HepG2 (cell line): ENCODE measurements at regions not wholly inside any gene's neighbourhood (a gene's known extent, or its start where the extent isn't known, plus 50 kb on each side); places are given as distances from the start of the nearest gene placed in this dataset.

Source experiments
- CHD4 ChIP-seq: fragments of 200-600 bp; sonication (generic); IDR thresholded peaks from 2 replicates; pipeline ENCODE4 v1.7.0; 2017; ENCODE audit warnings: mild to moderate bottlenecking, low read length, borderline replicate concordance
- ESRRA ChIP-seq: sonication (generic); formaldehyde crosslinking; IDR thresholded peaks from 2 replicates; pipeline ENCODE4 v1.5.1; 2020; ENCODE audit warnings: mild to moderate bottlenecking, low read depth, missing genetic modification reagents
- GATAD2A ChIP-seq: IDR thresholded peaks from 2 replicates; pipeline ENCODE4 v1.6.1; 2016
- HOMEZ ChIP-seq: IDR thresholded peaks from 2 replicates; pipeline ENCODE4 v1.6.1; 2016; ENCODE audit warnings: low read depth
- IRF9 ChIP-seq: sonication (generic); formaldehyde crosslinking; IDR thresholded peaks from 2 replicates; pipeline ENCODE4 v1.8.0; 2022; ENCODE audit warnings: missing genetic modification reagents, mild to moderate bottlenecking, borderline replicate concordance
- RARA ChIP-seq: IDR thresholded peaks from 2 replicates; pipeline ENCODE4 v1.6.1; 2016; ENCODE audit warnings: missing genetic modification reagents, missing compliant biosample characterization
- RBFOX2 ChIP-seq: fragments of 200-400 bp; formaldehyde crosslinking; IDR thresholded peaks from 2 replicates; pipeline ENCODE4 v1.6.1; 2017; ENCODE audit warnings: low read depth, mild to moderate bottlenecking, low read length
- SKI ChIP-seq: fragments of 450-650 bp; IDR thresholded peaks from one replicate; pipeline ENCODE4 v1.6.1; 2018; ENCODE audit warnings: mild to moderate bottlenecking; ENCODE audit not compliant: partially characterized antibody
- SMAD3 ChIP-seq: sonication (generic); formaldehyde crosslinking; IDR thresholded peaks from 2 replicates; pipeline ENCODE4 v1.4.0; 2020; ENCODE audit warnings: missing genetic modification reagents
- ZBTB37 ChIP-seq: sonication (generic); formaldehyde crosslinking; IDR thresholded peaks from 2 replicates; pipeline ENCODE4 v1.4.0; 2020; ENCODE audit warnings: mild to moderate bottlenecking, missing genetic modification reagents
- ZGPAT ChIP-seq: IDR thresholded peaks from 2 replicates; pipeline ENCODE4 v1.6.1; 2016; ENCODE audit warnings: mild to moderate bottlenecking
- ZNF776 ChIP-seq: sonication (generic); formaldehyde crosslinking; IDR thresholded peaks from 2 replicates; pipeline ENCODE4 v1.4.0; 2020; ENCODE audit warnings: mild to moderate bottlenecking, missing genetic modification reagents
- ZNF790 ChIP-seq: sonication (generic); formaldehyde crosslinking; IDR thresholded peaks from 2 replicates; pipeline ENCODE4 v1.8.0; 2022; ENCODE audit warnings: missing genetic modification reagents, mild to moderate bottlenecking, borderline replicate concordance
- TF ChIP-seq, protein P1 (sequence below): IDR thresholded peaks from 2 replicates; pipeline ENCODE4 v1.6.1; 2016; ENCODE audit warnings: low read depth, borderline replicate concordance
- TF ChIP-seq, protein P2 (sequence below): sonication (generic); formaldehyde crosslinking; IDR thresholded peaks from 2 replicates; pipeline ENCODE4; 2020; ENCODE audit warnings: missing genetic modification reagents, mild to moderate bottlenecking, borderline replicate concordance
- TF ChIP-seq, protein P3 (sequence below): sonication (generic); formaldehyde crosslinking; conservative IDR thresholded peaks from 2 replicates; pipeline ENCODE4 v1.4.0; 2020; ENCODE audit warnings: mild to moderate bottlenecking, missing genetic modification reagents, moderate library complexity

DNA sequence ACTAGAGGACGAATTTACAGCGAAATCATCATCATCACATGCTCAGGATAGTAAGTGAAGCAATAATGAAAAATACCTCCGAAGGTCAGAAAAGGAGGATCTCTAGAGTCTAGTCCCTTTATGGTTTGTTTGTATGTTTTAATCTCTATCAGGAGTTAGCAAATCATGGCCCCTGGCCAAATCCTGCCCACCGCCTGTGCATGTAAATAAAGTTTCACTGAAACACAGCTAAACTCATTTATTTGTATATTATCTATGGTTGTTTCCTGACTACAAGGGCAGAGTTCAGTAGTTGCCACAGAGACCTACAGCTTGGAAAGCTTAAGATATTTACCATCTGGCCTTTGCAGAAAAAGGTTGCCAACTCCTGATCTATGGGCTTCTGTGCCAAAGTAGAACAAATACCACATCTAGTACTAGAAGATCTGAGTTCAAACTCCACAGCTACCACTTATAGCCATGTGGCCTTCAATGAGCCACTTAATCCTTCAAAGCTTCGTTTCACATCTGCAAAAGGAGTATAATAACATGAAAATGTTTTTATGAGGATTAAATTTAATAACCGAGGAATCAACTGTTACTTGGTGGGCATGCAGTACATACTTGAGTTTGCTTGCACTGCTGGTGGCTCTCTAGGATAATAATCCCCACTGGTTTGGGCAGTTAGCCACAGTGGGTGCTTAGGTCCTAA is 94.0 kb upstream of the KIF26B start (continued):
- TF ChIP-seq IRF9 (no peak), CHD4 (peak; percentile 87; the same call in 1 of the 2 replicates), RBFOX2 (peak; percentile 21; the same call in 1 of the 2 replicates), SKI (peak; percentile 52), SMAD3 (0 out of 2 replicates have a peak, but pooled peaks have one; percentile 54), ZGPAT (CRISPR knock-in tag) (peak; percentile 75), ESRRA (CRISPR knock-in tag) (0 out of 2 replicates have a peak, but pooled peaks have one; percentile 58), ZNF790 (CRISPR knock-in tag) (no peak), ZNF776 (CRISPR knock-in tag) (no peak), HOMEZ (CRISPR knock-in tag) (peak; percentile 18; the same call in 1 of the 2 replicates), RARA (CRISPR knock-in tag) (peak; percentile 72), ZBTB37 (peak; percentile 82), GATAD2A (CRISPR knock-in tag) (peak; percentile 94)
- TF ChIP-seq, protein P1, sequence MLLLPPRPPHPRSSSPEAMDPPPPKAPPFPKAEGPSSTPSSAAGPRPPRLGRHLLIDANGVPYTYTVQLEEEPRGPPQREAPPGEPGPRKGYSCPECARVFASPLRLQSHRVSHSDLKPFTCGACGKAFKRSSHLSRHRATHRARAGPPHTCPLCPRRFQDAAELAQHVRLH = peak; percentile 75; the same call in 1 of the 2 replicates
- TF ChIP-seq, protein P2, sequence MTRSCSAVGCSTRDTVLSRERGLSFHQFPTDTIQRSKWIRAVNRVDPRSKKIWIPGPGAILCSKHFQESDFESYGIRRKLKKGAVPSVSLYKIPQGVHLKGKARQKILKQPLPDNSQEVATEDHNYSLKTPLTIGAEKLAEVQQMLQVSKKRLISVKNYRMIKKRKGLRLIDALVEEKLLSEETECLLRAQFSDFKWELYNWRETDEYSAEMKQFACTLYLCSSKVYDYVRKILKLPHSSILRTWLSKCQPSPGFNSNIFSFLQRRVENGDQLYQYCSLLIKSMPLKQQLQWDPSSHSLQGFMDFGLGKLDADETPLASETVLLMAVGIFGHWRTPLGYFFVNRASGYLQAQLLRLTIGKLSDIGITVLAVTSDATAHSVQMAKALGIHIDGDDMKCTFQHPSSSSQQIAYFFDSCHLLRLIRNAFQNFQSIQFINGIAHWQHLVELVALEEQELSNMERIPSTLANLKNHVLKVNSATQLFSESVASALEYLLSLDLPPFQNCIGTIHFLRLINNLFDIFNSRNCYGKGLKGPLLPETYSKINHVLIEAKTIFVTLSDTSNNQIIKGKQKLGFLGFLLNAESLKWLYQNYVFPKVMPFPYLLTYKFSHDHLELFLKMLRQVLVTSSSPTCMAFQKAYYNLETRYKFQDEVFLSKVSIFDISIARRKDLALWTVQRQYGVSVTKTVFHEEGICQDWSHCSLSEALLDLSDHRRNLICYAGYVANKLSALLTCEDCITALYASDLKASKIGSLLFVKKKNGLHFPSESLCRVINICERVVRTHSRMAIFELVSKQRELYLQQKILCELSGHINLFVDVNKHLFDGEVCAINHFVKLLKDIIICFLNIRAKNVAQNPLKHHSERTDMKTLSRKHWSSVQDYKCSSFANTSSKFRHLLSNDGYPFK = no peak
- TF ChIP-seq, protein P3, sequence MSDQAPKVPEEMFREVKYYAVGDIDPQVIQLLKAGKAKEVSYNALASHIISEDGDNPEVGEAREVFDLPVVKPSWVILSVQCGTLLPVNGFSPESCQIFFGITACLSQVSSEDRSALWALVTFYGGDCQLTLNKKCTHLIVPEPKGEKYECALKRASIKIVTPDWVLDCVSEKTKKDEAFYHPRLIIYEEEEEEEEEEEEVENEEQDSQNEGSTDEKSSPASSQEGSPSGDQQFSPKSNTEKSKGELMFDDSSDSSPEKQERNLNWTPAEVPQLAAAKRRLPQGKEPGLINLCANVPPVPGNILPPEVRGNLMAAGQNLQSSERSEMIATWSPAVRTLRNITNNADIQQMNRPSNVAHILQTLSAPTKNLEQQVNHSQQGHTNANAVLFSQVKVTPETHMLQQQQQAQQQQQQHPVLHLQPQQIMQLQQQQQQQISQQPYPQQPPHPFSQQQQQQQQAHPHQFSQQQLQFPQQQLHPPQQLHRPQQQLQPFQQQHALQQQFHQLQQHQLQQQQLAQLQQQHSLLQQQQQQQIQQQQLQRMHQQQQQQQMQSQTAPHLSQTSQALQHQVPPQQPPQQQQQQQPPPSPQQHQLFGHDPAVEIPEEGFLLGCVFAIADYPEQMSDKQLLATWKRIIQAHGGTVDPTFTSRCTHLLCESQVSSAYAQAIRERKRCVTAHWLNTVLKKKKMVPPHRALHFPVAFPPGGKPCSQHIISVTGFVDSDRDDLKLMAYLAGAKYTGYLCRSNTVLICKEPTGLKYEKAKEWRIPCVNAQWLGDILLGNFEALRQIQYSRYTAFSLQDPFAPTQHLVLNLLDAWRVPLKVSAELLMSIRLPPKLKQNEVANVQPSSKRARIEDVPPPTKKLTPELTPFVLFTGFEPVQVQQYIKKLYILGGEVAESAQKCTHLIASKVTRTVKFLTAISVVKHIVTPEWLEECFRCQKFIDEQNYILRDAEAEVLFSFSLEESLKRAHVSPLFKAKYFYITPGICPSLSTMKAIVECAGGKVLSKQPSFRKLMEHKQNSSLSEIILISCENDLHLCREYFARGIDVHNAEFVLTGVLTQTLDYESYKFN (CRISPR knock-in tag) = peak; percentile 97
